Astrocyte (in vitro differentiated cells and primary cell): ENCODE measurements at regions not wholly inside any gene's neighbourhood (a gene's known extent, or its start where the extent isn't known, plus 50 kb on each side); places are given as distances from the start of the nearest gene placed in this dataset.

Source experiments
- DNase-seq: peaks from one replicate; pipeline ENCODE4 v3.0.0-alpha.2; 2010; ENCODE audit warnings: low read depth
- FAIRE-seq: peaks from 2 replicates; lab custom pipeline; 2011; peaks lifted over from hg19 to GRCh38; lab: Jason Lieb, UNC
- H2AFZ ChIP-seq: 2 replicates; pipeline ENCODE4 v1.6.0; 2012; ENCODE audit warnings: low read depth, low read length, inconsistent platforms
- H3K27ac ChIP-seq: 2 replicates; pipeline ENCODE4 v1.5.1; 2011; ENCODE audit warnings: low read depth, low read length, inconsistent platforms
- H3K27me3 ChIP-seq: 2 replicates; pipeline ENCODE4 v1.6.0; 2011; ENCODE audit warnings: low read length, inconsistent platforms; ENCODE audit not compliant: insufficient read depth
- H3K36me3 ChIP-seq: 2 replicates; pipeline ENCODE4 v1.5.1; 2011; ENCODE audit warnings: low read length, inconsistent platforms; ENCODE audit not compliant: insufficient read depth
- H3K4me1 ChIP-seq: 2 replicates; pipeline ENCODE4 v1.5.1; 2011; ENCODE audit warnings: low read length, inconsistent platforms; ENCODE audit not compliant: insufficient read depth
- H3K4me2 ChIP-seq: 2 replicates; pipeline ENCODE4 v1.6.0; 2012; ENCODE audit warnings: low read length, inconsistent platforms
- H3K4me3 ChIP-seq: 2 replicates; pipeline ENCODE4 v1.5.1; 2011; ENCODE audit warnings: low read depth, mild to moderate bottlenecking, low read length, inconsistent platforms; ENCODE audit not compliant: insufficient read depth
- H3K79me2 ChIP-seq: 2 replicates; pipeline ENCODE4 v1.6.0; 2012; ENCODE audit warnings: mild to moderate bottlenecking, low read length, inconsistent platforms; ENCODE audit not compliant: insufficient read depth
- H3K9ac ChIP-seq: 2 replicates; pipeline ENCODE4 v1.6.0; 2012; ENCODE audit warnings: mild to moderate bottlenecking, low read length, inconsistent platforms
- H3K9me3 ChIP-seq: 2 replicates; pipeline ENCODE4 v1.5.1; 2012; ENCODE audit warnings: low read depth, mild to moderate bottlenecking, low read length, inconsistent platforms; ENCODE audit not compliant: insufficient read depth
- H4K20me1 ChIP-seq: 2 replicates; pipeline ENCODE4 v1.6.0; 2012; ENCODE audit warnings: low read length, inconsistent platforms; ENCODE audit not compliant: insufficient read depth
- H3K27ac Mint-ChIP-seq: one replicate; pipeline ENCODE4 v1.8.0; 2021; ENCODE audit warnings: mild to moderate bottlenecking, mixed read lengths; ENCODE audit not compliant: unreplicated experiment
- H3K27me3 Mint-ChIP-seq: one replicate; pipeline ENCODE4 v1.8.0; 2021; ENCODE audit warnings: low read depth, mixed read lengths; ENCODE audit not compliant: unreplicated experiment
- H3K36me3 Mint-ChIP-seq: one replicate; pipeline ENCODE4 v1.8.0; 2021; ENCODE audit warnings: low read depth, mixed read lengths; ENCODE audit not compliant: unreplicated experiment
- H3K4me1 Mint-ChIP-seq: one replicate; pipeline ENCODE4 v1.8.0; 2021; ENCODE audit warnings: low read depth, mixed read lengths; ENCODE audit not compliant: unreplicated experiment
- H3K4me3 Mint-ChIP-seq: one replicate; pipeline ENCODE4 v1.8.0; 2021; ENCODE audit warnings: mild to moderate bottlenecking, moderate library complexity, mixed read lengths; ENCODE audit not compliant: unreplicated experiment
- H3K9me3 Mint-ChIP-seq: one replicate; pipeline ENCODE4 v1.8.0; 2021; ENCODE audit warnings: mild to moderate bottlenecking, mixed read lengths; ENCODE audit not compliant: unreplicated experiment
- CTCF ChIP-seq: IDR thresholded peaks from 2 replicates; pipeline ENCODE4 v1.5.1; 2011; ENCODE audit warnings: low read depth, mild to moderate bottlenecking, inconsistent platforms, low read length, moderate library complexity; ENCODE audit not compliant: insufficient read depth
- EZH2 ChIP-seq: IDR thresholded peaks from 2 replicates; pipeline ENCODE4 v1.6.1; 2012; ENCODE audit warnings: mild to moderate bottlenecking, low read length, inconsistent platforms; ENCODE audit not compliant: insufficient read depth

DNA sequence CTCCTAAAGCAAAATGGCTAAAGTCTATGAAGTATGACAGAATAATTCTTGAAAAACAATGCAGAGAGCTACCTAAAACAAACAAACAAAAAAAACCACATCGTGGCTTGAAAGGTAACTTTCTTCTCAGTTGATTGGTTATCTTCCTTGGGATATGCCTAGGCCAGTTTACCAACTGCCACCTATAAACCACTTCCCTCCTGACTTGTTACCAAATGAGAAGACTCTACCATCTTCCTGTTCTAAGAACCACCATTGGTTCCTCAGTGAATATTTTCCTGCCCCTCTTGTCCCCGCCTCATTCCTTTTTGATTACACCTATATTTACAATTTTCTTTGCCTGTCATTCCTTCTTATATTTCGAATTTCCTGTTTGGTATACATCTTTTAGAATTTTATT lies 336.6 kb downstream of the SIPA1L2 start:
- Histone ChIP-seq H2AFZ (no peak overlapping the region), H3K9me3 (no peaks in the 10 kb centered on the region), H3K4me3 (no peak overlapping the region), H3K27me3 (no peaks in the 10 kb centered on the region), H4K20me1 (no peaks in the 10 kb centered on the region), H3K79me2 (no peaks in the 10 kb centered on the region), H3K36me3 (no peaks in the 10 kb centered on the region), H3K4me2 (no peak overlapping the region), H3K9ac (no peak overlapping the region), H3K27ac (no peak overlapping the region), H3K4me1 (no peaks in the 10 kb centered on the region)
- DNase-seq (no peak), FAIRE-seq (no peak)
- Mint-ChIP-seq H3K27ac (no peak overlapping the region), H3K4me1 (peaks cover 6% of the 10 kb centered on the region), H3K9me3 (no peaks in the 10 kb centered on the region), H3K4me3 (no peak overlapping the region), H3K36me3 (no peaks in the 10 kb centered on the region), H3K27me3 (peaks cover 10% of the 10 kb centered on the region)
- no peak for TF ChIP-seq EZH2
- no peak for TF ChIP-seq CTCF

DNA sequence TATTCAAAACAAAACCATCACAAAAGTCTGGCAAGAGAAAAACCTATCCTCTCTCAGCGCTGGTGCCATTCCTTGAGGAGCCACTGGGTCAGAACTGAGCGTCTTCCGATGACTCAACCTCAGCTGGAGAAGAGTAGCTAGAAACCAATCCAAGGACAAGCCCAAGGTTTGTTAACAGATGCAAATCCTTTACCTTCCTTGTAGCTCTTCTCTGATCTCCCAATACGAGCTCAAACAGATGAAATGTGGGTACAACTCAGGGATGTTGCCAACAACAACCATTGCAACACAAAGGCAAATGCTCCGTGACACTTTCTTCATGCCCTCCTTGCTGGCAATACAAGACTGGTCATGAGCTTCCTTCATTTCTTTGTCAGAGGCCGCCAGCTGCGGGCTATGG lies 337.1 kb downstream of the SIPA1L2 start:
- Histone ChIP-seq H2AFZ (no peak overlapping the region), H3K4me3 (no peak overlapping the region), H3K27ac (no peak overlapping the region), H3K9ac (no peak overlapping the region), H3K27me3 (no peaks in the 10 kb centered on the region), H3K4me2 (no peak overlapping the region), H3K9me3 (no peaks in the 10 kb centered on the region), H3K36me3 (no peaks in the 10 kb centered on the region), H3K4me1 (no peaks in the 10 kb centered on the region), H4K20me1 (no peaks in the 10 kb centered on the region), H3K79me2 (no peaks in the 10 kb centered on the region)
- no peaks in the 10 kb centered on the region for H3K36me3 Mint-ChIP-seq
- H3K4me1 Mint-ChIP-seq: peaks cover 6% of the 10 kb centered on the region
- H3K4me3 Mint-ChIP-seq: no peak overlapping the region
- H3K9me3 Mint-ChIP-seq: no peaks in the 10 kb centered on the region
- DNase-seq: no peak
- no peak for FAIRE-seq
- no peak overlapping the region for H3K27ac Mint-ChIP-seq
- TF ChIP-seq EZH2 (no peak), CTCF (no peak)
- peaks cover 10% of the 10 kb centered on the region for H3K27me3 Mint-ChIP-seq

- Histone ChIP-seq H3K27me3 (no peaks in the 10 kb centered on the region), H3K27ac (no peak overlapping the region), H3K36me3 (no peaks in the 10 kb centered on the region), H2AFZ (no peak overlapping the region), H3K4me1 (no peaks in the 10 kb centered on the region), H3K79me2 (no peaks in the 10 kb centered on the region), H3K4me2 (no peak overlapping the region), H3K9ac (no peak overlapping the region), H3K4me3 (no peak overlapping the region), H4K20me1 (no peaks in the 10 kb centered on the region), H3K9me3 (no peaks in the 10 kb centered on the region)
- Mint-ChIP-seq H3K27ac (no peak overlapping the region), H3K36me3 (no peaks in the 10 kb centered on the region), H3K4me1 (peaks cover 6% of the 10 kb centered on the region), H3K27me3 (peaks cover 10% of the 10 kb centered on the region), H3K4me3 (no peak overlapping the region), H3K9me3 (no peaks in the 10 kb centered on the region)
- TF ChIP-seq CTCF: no peak
- TF ChIP-seq EZH2: no peak
- DNase-seq (no peak), FAIRE-seq (no peak)
Measured at GRCh38 chr1:232292239-232292638, 337.7 kb downstream of the SIPA1L2 start.
